ENCODE measurements at regions not wholly inside any gene's neighbourhood (a gene's known extent, or its start where the extent isn't known, plus 50 kb on each side); places are given as distances from the start of the nearest gene placed in this dataset.

- DNase-seq (ENCODE audit: low spot score) = no peak
These were observed 207.0 kb upstream of the HS6ST1 start for GRCh38 chr2:128525653-128526052.

GRCh38 chr2:128526455-128526976 lies 207.8 kb upstream of the HS6ST1 start:
- no peak for DNase-seq (ENCODE audit: low spot score)

- DNase-seq (ENCODE audit: low spot score) = no peak
These were observed 209.5 kb upstream of the HS6ST1 start for GRCh38 chr2:128528133-128528532.

GRCh38 chr2:128530025-128530573 lies 211.4 kb upstream of the HS6ST1 start:
- DNase-seq (ENCODE audit: low spot score) = no peak

- no peak for DNase-seq (ENCODE audit: low spot score)
These were observed 213.2 kb upstream of the HS6ST1 start for GRCh38 chr2:128531856-128532255.

GRCh38 chr2:128533101-128533500 lies 214.4 kb upstream of the HS6ST1 start:
- DNase-seq (ENCODE audit: low spot score) = no peak

GRCh38 chr2:128534688-128535392 lies 216.2 kb upstream of the HS6ST1 start:
- DNase-seq (ENCODE audit: low spot score) = no peak

- DNase-seq (ENCODE audit: low spot score) = no peak
These were observed 217.3 kb upstream of the HS6ST1 start for GRCh38 chr2:128535953-128536352.

- DNase-seq (ENCODE audit: low spot score) = no peak
These were observed 218.4 kb upstream of the HS6ST1 start for GRCh38 chr2:128536925-128537620.

GRCh38 chr2:128537646-128538045 lies 219.0 kb upstream of the HS6ST1 start:
- DNase-seq (ENCODE audit: low spot score) = no peak

GRCh38 chr2:128538396-128538795 lies 219.7 kb upstream of the HS6ST1 start:
- no peak for DNase-seq (ENCODE audit: low spot score)

- no peak for DNase-seq (ENCODE audit: low spot score)
These were observed 222.0 kb upstream of the HS6ST1 start for GRCh38 chr2:128540670-128541069.

GRCh38 chr2:128541448-128541847 lies 222.8 kb upstream of the HS6ST1 start:
- no peak for DNase-seq (ENCODE audit: low spot score)

GRCh38 chr2:128543036-128543435 lies 224.4 kb upstream of the HS6ST1 start:
- DNase-seq (ENCODE audit: low spot score) = no peak

GRCh38 chr2:128543646-128544045 lies 225.0 kb upstream of the HS6ST1 start:
- no peak for DNase-seq (ENCODE audit: low spot score)

- no peak for DNase-seq (ENCODE audit: low spot score)
These were observed 225.8 kb upstream of the HS6ST1 start for GRCh38 chr2:128544321-128545037.

GRCh38 chr2:128545085-128545484 lies 226.4 kb upstream of the HS6ST1 start:
- no peak for DNase-seq (ENCODE audit: low spot score)

GRCh38 chr2:128545829-128546228 lies 227.2 kb upstream of the HS6ST1 start:
- no peak for DNase-seq (ENCODE audit: low spot score)

- DNase-seq (ENCODE audit: low spot score) = no peak
These were observed 229.0 kb upstream of the HS6ST1 start for GRCh38 chr2:128547667-128548066.

- DNase-seq (ENCODE audit: low spot score) = no peak
These were observed 229.8 kb upstream of the HS6ST1 start for GRCh38 chr2:128548461-128548891.

GRCh38 chr2:128549094-128549493 lies 230.4 kb upstream of the HS6ST1 start:
- no peak for DNase-seq (ENCODE audit: low spot score)

GRCh38 chr2:128549646-128550260 lies 231.1 kb upstream of the HS6ST1 start:
- no peak for DNase-seq (ENCODE audit: low spot score)
